GM12878 (cell line): ENCODE measurements at regions not wholly inside any gene's neighbourhood (a gene's known extent, or its start where the extent isn't known, plus 50 kb on each side); places are given as distances from the start of the nearest gene placed in this dataset.
A peak's percentile ranks its signal among the peaks of the same experiment; 100 is the strongest.

Experiments used
- ATAC-seq: fragments of 200-7000 bp; cut with Tn5 transposase; 3 replicates; pipeline ENCODE4 v1.9.1; 2020; ENCODE audit warnings: mild to moderate bottlenecking, moderate library complexity
- BruUV-seq: library from RNA; stranded (reverse); fragments of 400-500 nt; replicated peaks from 2 replicates; lab custom pipeline; 2021; lab: Mats Ljungman, UMichigan
- CTCF ChIA-PET: fragments of 300-600 bp; sonication (Branson Sonifier 250); formaldehyde crosslinking; extraction: SDS; loops from one replicate; lab custom pipeline; 2021; ENCODE audit warnings: inconsistent platforms; lab: Yijun Ruan, JAX
- POLR2A ChIA-PET: fragments of 350-600 bp; formaldehyde crosslinking; extraction: SDS; loops from one replicate; lab custom pipeline; 2021; ENCODE audit warnings: inconsistent platforms; lab: Charles Lee
- RAD21 ChIA-PET: fragments of 300-600 bp; sonication (Branson Sonifier 250); formaldehyde crosslinking; loops from one replicate; lab custom pipeline; 2023; ENCODE audit warnings: antibody characterized with exemption; ENCODE audit not compliant: unreplicated experiment; lab: Charles Lee
- SMC1A ChIA-PET: fragments of 300-600 bp; sonication (Branson Sonifier 250); formaldehyde crosslinking; loops from one replicate; lab custom pipeline; 2023; ENCODE audit not compliant: unreplicated experiment, uncharacterized antibody; lab: Charles Lee
- DNase-seq: peaks from one replicate; pipeline ENCODE4 v3.0.0-alpha.2; 2011; ENCODE audit warnings: low read depth, low spot score
- FAIRE-seq: peaks from 3 replicates; lab custom pipeline; 2011; peaks lifted over from hg19 to GRCh38; lab: Jason Lieb, UNC
- H2AFZ ChIP-seq: 2 replicates; pipeline ENCODE4 v1.6.0; 2011; ENCODE audit warnings: low read depth, low read length, control low read depth; ENCODE audit not compliant: control insufficient read depth
- H3K27ac ChIP-seq: 2 replicates; pipeline ENCODE4 v1.5.1; 2011; ENCODE audit warnings: control low read depth; ENCODE audit not compliant: control insufficient read depth, insufficient read depth
- H3K27me3 ChIP-seq, 2 experiments: replicated peaks in 1 of 2; 2 replicates each; pipeline versions ENCODE4 v1.6.0 to v1.6.1; 2011; ENCODE audit warnings: low read length in 1 of 2; ENCODE audit not compliant: control insufficient read depth in 2 of 2, insufficient read depth in 2 of 2
- H3K36me3 ChIP-seq, 2 experiments: 2 replicates each; pipeline ENCODE4 v1.5.1; 2011; ENCODE audit warnings: low read length in 1 of 2; ENCODE audit not compliant: control insufficient read depth in 2 of 2, insufficient read depth in 2 of 2
- H3K4me1 ChIP-seq: 2 replicates; pipeline ENCODE4 v1.6.1; 2011; ENCODE audit warnings: mild to moderate bottlenecking, low read length, moderate library complexity, mixed read lengths; ENCODE audit not compliant: control insufficient read depth, insufficient read depth
- H3K4me2 ChIP-seq: 2 replicates; pipeline ENCODE4 v1.6.0; 2011; ENCODE audit warnings: control low read depth; ENCODE audit not compliant: control insufficient read depth, insufficient read depth
- H3K4me3 ChIP-seq: fragments of 200-600 bp; sonication (generic); 2 replicates; pipeline ENCODE4 v1.5.1; 2016
- H3K79me2 ChIP-seq: 2 replicates; pipeline ENCODE4 v1.6.0; 2011; ENCODE audit warnings: low read length; ENCODE audit not compliant: control insufficient read depth, insufficient read depth
- H3K9ac ChIP-seq: 2 replicates; pipeline ENCODE4 v1.8.0; 2011; ENCODE audit warnings: low read length, control low read depth, mixed read lengths; ENCODE audit not compliant: control insufficient read depth, insufficient read depth
- H3K9me3 ChIP-seq: replicated peaks from 3 replicates; pipeline ENCODE4 v1.5.1; 2011; ENCODE audit warnings: mild to moderate bottlenecking, low read length; ENCODE audit not compliant: control insufficient read depth, insufficient read depth
- H4K20me1 ChIP-seq: 2 replicates; pipeline ENCODE4 v1.6.0; 2011; ENCODE audit not compliant: control insufficient read depth, insufficient read depth
- BRCA1 ChIP-seq: IDR thresholded peaks from 2 replicates; pipeline ENCODE4 v1.6.1; 2011; ENCODE audit warnings: low read depth, low read length, improper control_type of control experiment
- CHD1 ChIP-seq: IDR thresholded peaks from 2 replicates; pipeline ENCODE4 v1.6.1; 2012; ENCODE audit warnings: low read depth, low read length, improper control_type of control experiment
- CREB1 ChIP-seq: IDR thresholded peaks from 2 replicates; pipeline ENCODE4 v1.6.1; 2012; ENCODE audit warnings: low read depth, mild to moderate bottlenecking, inconsistent platforms
- EP300 ChIP-seq, 2 experiments: fragments of 150-350 bp in 1 of 2; IDR thresholded peaks; 2 replicates each; pipeline ENCODE4 v1.6.1; 2011 to 2012; ENCODE audit warnings: low read depth in 2 of 2, low read length in 2 of 2, borderline replicate concordance in 1 of 2, improper control_type of control experiment in 1 of 2, inconsistent platforms in 1 of 2; ENCODE audit not compliant: control insufficient read depth in 1 of 2
- RBBP5 ChIP-seq: fragments of 200-600 bp; sonication (generic); conservative IDR thresholded peaks from 2 replicates; pipeline ENCODE4 v1.6.1; 2016
- RELB ChIP-seq: fragments of 450-650 bp; IDR thresholded peaks from 2 replicates; pipeline ENCODE4 v1.6.1; 2017; ENCODE audit warnings: low read depth, mild to moderate bottlenecking, moderate library complexity
- SMC3 ChIP-seq: IDR thresholded peaks from 2 replicates; pipeline ENCODE4 v1.6.1; 2011; ENCODE audit warnings: low read length, improper control_type of control experiment, borderline replicate concordance
- TARDBP ChIP-seq: IDR thresholded peaks from 2 replicates; pipeline ENCODE4 v1.6.1; 2016; ENCODE audit warnings: borderline replicate concordance
- WGBS: methylation state at CpG from one replicate; pipeline ENCODE4 v1.1.6; 2016; ENCODE audit warnings: low lambda C conversion rate; ENCODE audit not compliant: insufficient replicate concordance, insufficient coverage; ENCODE audit errors: missing lambda C conversion rate; 5-methylcytosine and 5-hydroxymethylcytosine counted together
- in situ Hi-C: fragments of 300-500 bp; cut with MboI; formaldehyde crosslinking; loops from 9 replicates; pipeline ENCODE4 v1.14.3; 2018; ENCODE audit warnings: mixed read lengths
- intact Hi-C: fragments of 100-400 bp; cut with micrococcal nuclease; formaldehyde crosslinking; loops from one replicate; pipeline ENCODE4 v1.14.2; 2022; ENCODE audit not compliant: unreplicated experiment
- TF ChIP-seq, protein P1 (sequence below): fragments of 450-650 bp; IDR thresholded peaks from 2 replicates; pipeline ENCODE4 v1.6.1; 2017; ENCODE audit warnings: antibody characterized with exemption, mild to moderate bottlenecking, moderate library complexity
- TF ChIP-seq, protein P2 (sequence below): fragments of 450-650 bp; IDR thresholded peaks from 2 replicates; pipeline ENCODE4 v1.6.1; 2016; ENCODE audit warnings: mild to moderate bottlenecking

DNA sequence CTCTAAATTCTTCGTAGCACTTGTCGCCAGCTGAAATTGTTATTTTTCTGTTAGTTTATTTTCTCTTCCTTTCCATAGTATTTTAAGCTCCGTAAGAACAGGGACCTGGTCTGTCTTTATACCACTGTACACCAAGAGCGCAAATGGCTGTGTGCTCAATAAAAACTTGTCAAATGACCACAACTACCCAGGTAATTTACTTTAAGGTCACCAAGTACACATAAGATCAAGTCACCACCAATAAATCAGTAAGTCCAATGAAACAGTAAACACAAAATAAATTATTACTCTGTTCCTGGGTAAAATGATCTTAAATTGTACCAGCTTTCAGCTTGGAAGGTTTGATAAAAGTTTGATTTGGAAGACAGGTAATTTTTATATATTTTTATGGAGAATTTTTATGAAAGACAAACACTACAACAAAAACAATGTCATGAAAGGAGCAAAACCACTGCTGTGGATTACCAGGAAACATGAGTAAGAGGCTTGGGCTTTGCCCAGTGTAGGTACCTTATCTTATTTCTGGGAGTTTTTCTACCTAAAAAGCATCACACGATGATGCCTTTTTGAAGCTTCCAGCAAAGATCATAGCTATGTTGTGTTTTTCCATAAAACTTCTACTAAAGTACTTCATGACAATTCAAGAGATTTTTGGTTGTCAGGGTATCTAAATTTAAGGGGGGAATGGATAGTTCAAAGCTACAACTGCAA, 406.8 kb downstream of the SHQ1 start:
- Histone ChIP-seq H2AFZ (no peak overlapping the region), H3K27ac (no peak overlapping the region), H3K9ac (no peak overlapping the region), H3K4me1 (peaks cover 26% of the 10 kb centered on the region), H4K20me1 (peaks cover 10% of the 10 kb centered on the region), H3K9me3 (no peaks in the 10 kb centered on the region), H3K36me3 (peaks cover 0 to 8% of the 10 kb centered on the region in 2 experiments; a peak in 3 of 4 replicates), H3K27me3 (no peaks in the 10 kb centered on the region), H3K4me3 (no peak overlapping the region; the same call in 1 of the 2 replicates), H3K79me2 (peaks cover 86% of the 10 kb centered on the region), H3K4me2 (peak overlapping the region; percentile 46; the same call in 1 of the 2 replicates)
- no peak for FAIRE-seq
- TF ChIP-seq RELB (no peak), CHD1 (no peak), TARDBP (no peak), BRCA1 (no peak), CREB1 (no peak), EP300 (IDR thresholded peaks at IDR 0.05; ENCODE audit: borderline replicate concordance in 1 of 2, control insufficient read depth in 1 of 2, low read depth in 2 of 2, low read length in 2 of 2) (no peak), RBBP5 (no peak), SMC3 (no peak)
- TF ChIP-seq, protein P1, sequence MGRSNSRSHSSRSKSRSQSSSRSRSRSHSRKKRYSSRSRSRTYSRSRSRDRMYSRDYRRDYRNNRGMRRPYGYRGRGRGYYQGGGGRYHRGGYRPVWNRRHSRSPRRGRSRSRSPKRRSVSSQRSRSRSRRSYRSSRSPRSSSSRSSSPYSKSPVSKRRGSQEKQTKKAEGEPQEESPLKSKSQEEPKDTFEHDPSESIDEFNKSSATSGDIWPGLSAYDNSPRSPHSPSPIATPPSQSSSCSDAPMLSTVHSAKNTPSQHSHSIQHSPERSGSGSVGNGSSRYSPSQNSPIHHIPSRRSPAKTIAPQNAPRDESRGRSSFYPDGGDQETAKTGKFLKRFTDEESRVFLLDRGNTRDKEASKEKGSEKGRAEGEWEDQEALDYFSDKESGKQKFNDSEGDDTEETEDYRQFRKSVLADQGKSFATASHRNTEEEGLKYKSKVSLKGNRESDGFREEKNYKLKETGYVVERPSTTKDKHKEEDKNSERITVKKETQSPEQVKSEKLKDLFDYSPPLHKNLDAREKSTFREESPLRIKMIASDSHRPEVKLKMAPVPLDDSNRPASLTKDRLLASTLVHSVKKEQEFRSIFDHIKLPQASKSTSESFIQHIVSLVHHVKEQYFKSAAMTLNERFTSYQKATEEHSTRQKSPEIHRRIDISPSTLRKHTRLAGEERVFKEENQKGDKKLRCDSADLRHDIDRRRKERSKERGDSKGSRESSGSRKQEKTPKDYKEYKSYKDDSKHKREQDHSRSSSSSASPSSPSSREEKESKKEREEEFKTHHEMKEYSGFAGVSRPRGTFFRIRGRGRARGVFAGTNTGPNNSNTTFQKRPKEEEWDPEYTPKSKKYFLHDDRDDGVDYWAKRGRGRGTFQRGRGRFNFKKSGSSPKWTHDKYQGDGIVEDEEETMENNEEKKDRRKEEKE, result no peak
- TF ChIP-seq, protein P2, sequence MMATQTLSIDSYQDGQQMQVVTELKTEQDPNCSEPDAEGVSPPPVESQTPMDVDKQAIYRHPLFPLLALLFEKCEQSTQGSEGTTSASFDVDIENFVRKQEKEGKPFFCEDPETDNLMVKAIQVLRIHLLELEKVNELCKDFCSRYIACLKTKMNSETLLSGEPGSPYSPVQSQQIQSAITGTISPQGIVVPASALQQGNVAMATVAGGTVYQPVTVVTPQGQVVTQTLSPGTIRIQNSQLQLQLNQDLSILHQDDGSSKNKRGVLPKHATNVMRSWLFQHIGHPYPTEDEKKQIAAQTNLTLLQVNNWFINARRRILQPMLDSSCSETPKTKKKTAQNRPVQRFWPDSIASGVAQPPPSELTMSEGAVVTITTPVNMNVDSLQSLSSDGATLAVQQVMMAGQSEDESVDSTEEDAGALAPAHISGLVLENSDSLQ, result no peak
- intact Hi-C loops, result loop anchor here (5.0 to 10.0 kb wide), 5 partner anchors 141 to 567 kb away; no protein-coding TSS in a partner anchor
- no peak for DNase-seq
- no peak for ATAC-seq
- RAD21 ChIA-PET, result interaction anchor here (0.9 to 2.1 kb wide), 7 partner anchors 15 to 378 kb away, joined by 3 to 10 read pairs (median 3); no protein-coding TSS in a partner anchor
- CTCF ChIA-PET, result interaction anchor here (0.6 to 2.2 kb wide), 8 partner anchors 12 to 380 kb away, joined by 3 to 6 read pairs (median 4); no protein-coding TSS in a partner anchor
- 80% methylated on average over 5 of the region's 5 CpGs for WGBS
- in situ Hi-C loops, result no loop called here
- POLR2A ChIA-PET, result interaction anchor here (0.6 to 1.7 kb wide), 8 partner anchors 14 to 468 kb away, joined by 3 to 4 read pairs (median 3); no protein-coding TSS in a partner anchor
- no TSS peak for BruUV-seq
- SMC1A ChIA-PET, result interaction anchor here (0.7 to 4.3 kb wide), 27 partner anchors 9 to 381 kb away, joined by 3 to 41 read pairs (median 4); no protein-coding TSS in a partner anchor
